ENCODE measurements at regions not wholly inside any gene's neighbourhood (a gene's known extent, or its start where the extent isn't known, plus 50 kb on each side); places are given as distances from the start of the nearest gene placed in this dataset.

DNA sequence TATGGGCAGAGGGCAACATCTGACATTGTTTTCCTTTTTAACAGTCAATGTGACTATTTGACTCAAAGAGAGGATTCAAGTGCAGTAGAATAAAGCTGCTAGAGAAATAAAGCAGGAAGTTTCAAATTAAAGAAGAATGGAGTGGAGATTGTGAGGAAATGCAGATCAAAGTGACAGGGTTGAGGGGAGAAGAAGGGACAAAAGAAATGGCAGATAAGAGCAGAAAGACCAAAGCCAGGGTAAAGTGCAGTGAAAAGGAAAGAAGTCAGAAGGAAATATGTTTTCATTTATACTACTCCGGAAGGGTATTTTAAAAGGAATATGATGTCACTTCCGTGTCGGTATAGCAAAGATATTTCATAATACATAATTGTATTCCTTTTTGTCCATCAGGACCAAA, 297.5 kb upstream of the CRIM1 start:
- H3K14ac ChIP-seq (ENCODE audit: insufficient read length): no peak overlapping the region
- H3K23me2 ChIP-seq (ENCODE audit: low read depth, low read length): peaks cover 2% of the 10 kb centered on the region; the same call in 1 of the 2 replicates
- no peaks in the 10 kb centered on the region for H3K27me3 ChIP-seq (replicated peaks in 1 of 4; ENCODE audit: control insufficient read depth in 3 of 4, extremely low read depth in 1 of 4, insufficient read depth in 3 of 4, low read length in 3 of 4)
- no peaks in the 10 kb centered on the region for H4K20me1 ChIP-seq (replicated peaks in 1 of 2; ENCODE audit: control insufficient read depth in 1 of 2, insufficient read depth in 2 of 2, low read length in 2 of 2)
- no peak overlapping the region for H4K91ac ChIP-seq (replicated peaks; ENCODE audit: insufficient read length, low read length)
- no peak overlapping the region for H2BK5ac ChIP-seq (ENCODE audit: low read depth, low read length)
- H3K79me1 ChIP-seq (ENCODE audit: low read depth, low read length): no peaks in the 10 kb centered on the region
- H4K8ac ChIP-seq (ENCODE audit: extremely low read depth, insufficient read depth, low read length): no peak overlapping the region
- H2BK15ac ChIP-seq (ENCODE audit: low read length): no peak overlapping the region
- no peak overlapping the region for H3K56ac ChIP-seq (replicated peaks; ENCODE audit: insufficient read length, low read depth, low read length)
- no peak overlapping the region for H2BK120ac ChIP-seq (replicated peaks; ENCODE audit: low read depth, low read length)
- no peaks in the 10 kb centered on the region; a peak in 1 of 8 replicates for H3K36me3 ChIP-seq (ENCODE audit: control insufficient read depth in 2 of 4, insufficient read depth in 4 of 4, low read length in 3 of 4)
- CTCF ChIA-PET (ENCODE audit: partially characterized antibody): no interaction called here
- no peak overlapping the region for H2BK12ac ChIP-seq (ENCODE audit: low read depth, low read length)
- H3K23ac ChIP-seq (ENCODE audit: insufficient read length): no peak overlapping the region
- FAIRE-seq (no peak), DNase-seq (ENCODE audit: low read depth in 1 of 2, low spot score in 2 of 2) (no peak)
- H3K4ac ChIP-seq (replicated peaks; ENCODE audit: insufficient read length, low read depth, low read length): no peak overlapping the region
- no peak overlapping the region for H3K4me2 ChIP-seq (ENCODE audit: insufficient read depth in 1 of 2, low read depth in 2 of 2, low read length in 2 of 2)
- no peaks in the 10 kb centered on the region for H3K9me3 ChIP-seq (ENCODE audit: insufficient read depth in 2 of 2, low read depth in 1 of 2, low read length in 1 of 2)
- H3K4me1 ChIP-seq (replicated peaks in 1 of 4; ENCODE audit: control insufficient read depth in 3 of 4, insufficient read depth in 4 of 4, low read length in 3 of 4): no peaks in the 10 kb centered on the region
- no peak overlapping the region for H3K18ac ChIP-seq (ENCODE audit: extremely low read depth, low read length)
- H3K79me2 ChIP-seq (ENCODE audit: control insufficient read depth in 1 of 2, insufficient read depth in 2 of 2, low read length in 2 of 2): no peaks in the 10 kb centered on the region
- H2AFZ ChIP-seq (ENCODE audit: low read length): no peak overlapping the region
- no peak overlapping the region for H4K5ac ChIP-seq (ENCODE audit: insufficient read length, low read depth, low read length)
- no peak overlapping the region for H2AK5ac ChIP-seq (ENCODE audit: low read depth, low read length)
- no peak overlapping the region for H2BK20ac ChIP-seq (ENCODE audit: low read length)
- no peak overlapping the region for H3K27ac ChIP-seq (ENCODE audit: low read depth, low read length)
- H3K4me3 ChIP-seq (ENCODE audit: extremely low read depth in 1 of 4, insufficient read depth in 2 of 4, low read depth in 3 of 4, low read length in 4 of 4): no peak overlapping the region
- POLR2A ChIA-PET (ENCODE audit: partially characterized antibody): no interaction called here
- H3K9ac ChIP-seq (replicated peaks in 1 of 4; ENCODE audit: extremely low read depth in 1 of 4, low read depth in 3 of 4, low read length in 3 of 4): no peak overlapping the region
- WGBS, 2 experiments (ENCODE audit: extremely low coverage in 1 of 2, insufficient coverage in 1 of 2, insufficient read length in 1 of 2, insufficient replicate concordance in 2 of 2, low coverage in 1 of 2, low lambda C conversion rate in 2 of 2, missing lambda C conversion rate in 1 of 2): 89% methylated on average over 3 of the region's 3 CpGs; no CpG with 5 or more reads in 1 of the 2 experiments
- TF ChIP-seq ATF2 (IDR thresholded peaks at IDR 0.05; ENCODE audit: low read length): no peak
- TF ChIP-seq BCL11A (IDR thresholded peaks at IDR 0.05; ENCODE audit: low read depth in 2 of 2, low read length in 2 of 2): no peak
- TF ChIP-seq JUN (IDR thresholded peaks at IDR 0.05; ENCODE audit: low read depth, low read length): no peak
- TF ChIP-seq HDAC6 (IDR thresholded peaks at IDR 0.05; ENCODE audit: low read depth, low read length): no peak
- TF ChIP-seq YY1 (IDR thresholded peaks at IDR 0.05; ENCODE audit: low read depth, low read length): no peak
- no peak for TF ChIP-seq SP2 (IDR thresholded peaks at IDR 0.05; ENCODE audit: low read length)
- no peak for TF ChIP-seq SUZ12 (IDR thresholded peaks at IDR 0.05; ENCODE audit: low read length)
- TF ChIP-seq SIRT6 (IDR thresholded peaks at IDR 0.05; ENCODE audit: low read length): no peak
- TF ChIP-seq, protein P1, sequence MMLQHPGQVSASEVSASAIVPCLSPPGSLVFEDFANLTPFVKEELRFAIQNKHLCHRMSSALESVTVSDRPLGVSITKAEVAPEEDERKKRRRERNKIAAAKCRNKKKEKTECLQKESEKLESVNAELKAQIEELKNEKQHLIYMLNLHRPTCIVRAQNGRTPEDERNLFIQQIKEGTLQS (IDR thresholded peaks at IDR 0.05; ENCODE audit: insufficient read depth, low read depth, low read length): no peak
- no peak for TF ChIP-seq RAD21 (IDR thresholded peaks at IDR 0.05 in 1 of 2, conservative IDR thresholded peaks at IDR 0.05 in 1 of 2; ENCODE audit: low read depth in 2 of 2, low read length in 2 of 2)
- no peak for TF ChIP-seq MAFK (IDR thresholded peaks at IDR 0.05; ENCODE audit: low read depth, low read length)
- TF ChIP-seq BACH1 (IDR thresholded peaks at IDR 0.05; ENCODE audit: low read length): no peak
- TF ChIP-seq POLR2A (IDR thresholded peaks at IDR 0.05; ENCODE audit: control extremely low read depth in 1 of 2, low read depth in 2 of 2, low read length in 2 of 2): no peak
- no peak for TF ChIP-seq NRF1 (IDR thresholded peaks at IDR 0.05; ENCODE audit: low read depth, low read length)

Measured in H1 (cell line).